ENCODE measurements at regions not wholly inside any gene's neighbourhood (a gene's known extent, or its start where the extent isn't known, plus 50 kb on each side); places are given as distances from the start of the nearest gene placed in this dataset.

GRCh38 chr1:36644556-36644955 lies 161.8 kb upstream of the CSF3R start:
- no peak for TF ChIP-seq EZH2 (IDR thresholded peaks at IDR 0.05)
- no peak for TF ChIP-seq POLR2AphosphoS5 (IDR thresholded peaks at IDR 0.05; ENCODE audit: borderline replicate concordance, low read depth, low read length)
- TF ChIP-seq FOXP2 (optimal IDR thresholded peaks at IDR 0.05; ENCODE audit: control extremely low read depth, extremely low read length, insufficient read depth), result no peak
